NCI-H146 treated with DMSO at 0.1 percent for 48 hours (cell line): ENCODE measurements at regions not wholly inside any gene's neighbourhood (a gene's known extent, or its start where the extent isn't known, plus 50 kb on each side); places are given as distances from the start of the nearest gene placed in this dataset.

Experiments used
- DNase-seq: peaks from one replicate; lab custom pipeline; 2025; ENCODE audit not compliant: unreplicated experiment; lab: John Stamatoyannopoulos, UW

DNA sequence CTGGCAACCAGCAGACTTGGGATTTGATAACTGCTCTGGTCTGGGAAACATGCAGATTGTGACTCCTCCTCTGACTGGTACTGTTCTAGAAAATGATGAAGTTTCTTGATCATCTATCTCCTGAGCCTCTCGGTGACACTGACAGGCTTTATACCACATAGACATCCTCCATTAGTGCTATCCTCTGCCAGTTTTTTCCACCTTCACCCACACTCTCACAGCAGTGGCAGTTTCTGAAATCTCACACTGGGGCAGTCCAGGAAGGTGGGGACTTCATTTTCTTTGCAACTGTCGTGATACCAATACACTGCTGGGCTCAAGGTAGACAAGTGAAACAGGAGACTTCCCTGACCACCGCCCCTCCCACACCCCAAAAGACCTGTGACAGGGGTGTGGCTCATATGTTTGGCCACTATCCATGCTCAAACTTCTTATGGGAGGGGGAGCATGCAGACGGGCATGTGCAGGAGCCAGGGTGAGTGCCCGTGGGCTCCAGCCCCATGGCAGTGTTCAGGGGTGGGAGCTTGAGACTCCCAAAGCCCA is 66.3 kb upstream of the RMDN2 start:
- no peak for DNase-seq

DNA sequence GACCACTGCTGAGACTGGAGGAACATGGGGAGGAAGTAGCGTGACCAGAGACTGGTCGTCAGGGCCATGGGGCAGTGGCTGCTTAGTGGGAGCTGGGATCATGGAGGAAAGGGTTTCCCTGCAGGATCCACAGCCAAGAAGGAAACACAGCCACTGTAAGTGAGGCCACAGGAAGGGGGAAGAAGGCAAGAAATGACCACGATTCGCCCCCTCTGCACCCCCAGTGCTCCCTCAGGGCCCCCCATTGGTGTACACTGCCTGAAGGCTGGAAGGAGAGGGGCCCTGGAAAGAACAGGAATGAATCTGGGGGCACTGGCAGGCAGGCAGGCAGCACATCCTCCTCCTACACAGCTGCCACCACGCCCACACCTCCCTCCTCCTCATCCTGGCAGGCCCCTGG is 62.5 kb upstream of the RMDN2 start:
- DNase-seq = no peak

DNA sequence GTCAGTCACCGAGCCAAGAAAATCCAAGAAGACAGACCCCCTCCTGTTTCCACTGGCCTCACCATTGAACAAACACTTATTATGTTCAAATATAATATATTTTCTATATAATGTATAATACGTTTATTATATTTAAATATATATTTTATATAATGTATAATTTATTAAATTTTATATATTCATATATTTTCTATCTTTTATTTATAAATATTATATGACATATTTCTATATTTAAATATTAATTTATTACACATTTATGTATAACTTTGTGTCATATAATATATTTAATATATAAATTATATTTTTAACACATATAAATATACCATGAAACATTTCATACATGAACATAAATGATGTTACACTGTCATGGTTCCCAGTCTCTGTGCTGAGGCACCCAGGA is 60.9 kb upstream of the RMDN2 start:
- no peak for DNase-seq

DNA sequence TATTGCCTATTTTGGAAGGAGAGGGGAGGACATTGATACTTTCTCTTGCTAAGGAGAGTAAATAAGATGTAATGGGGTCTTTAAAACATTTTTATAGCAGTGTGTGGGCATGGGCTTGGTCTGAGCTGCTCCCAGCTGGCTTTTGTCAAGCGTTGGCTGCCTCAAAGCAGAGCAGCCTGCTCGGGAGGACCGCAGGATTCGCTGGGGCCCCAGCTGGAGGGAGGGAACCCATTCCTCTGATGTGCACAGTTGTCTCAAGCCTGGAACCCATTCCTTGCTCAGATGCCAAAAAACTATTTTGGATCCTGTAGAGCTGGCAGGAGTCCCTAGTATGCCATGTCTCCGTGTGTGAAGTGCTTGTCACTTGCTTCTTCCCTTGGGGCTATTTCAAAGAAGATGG is 59.4 kb upstream of the RMDN2 start:
- DNase-seq = no peak

DNA sequence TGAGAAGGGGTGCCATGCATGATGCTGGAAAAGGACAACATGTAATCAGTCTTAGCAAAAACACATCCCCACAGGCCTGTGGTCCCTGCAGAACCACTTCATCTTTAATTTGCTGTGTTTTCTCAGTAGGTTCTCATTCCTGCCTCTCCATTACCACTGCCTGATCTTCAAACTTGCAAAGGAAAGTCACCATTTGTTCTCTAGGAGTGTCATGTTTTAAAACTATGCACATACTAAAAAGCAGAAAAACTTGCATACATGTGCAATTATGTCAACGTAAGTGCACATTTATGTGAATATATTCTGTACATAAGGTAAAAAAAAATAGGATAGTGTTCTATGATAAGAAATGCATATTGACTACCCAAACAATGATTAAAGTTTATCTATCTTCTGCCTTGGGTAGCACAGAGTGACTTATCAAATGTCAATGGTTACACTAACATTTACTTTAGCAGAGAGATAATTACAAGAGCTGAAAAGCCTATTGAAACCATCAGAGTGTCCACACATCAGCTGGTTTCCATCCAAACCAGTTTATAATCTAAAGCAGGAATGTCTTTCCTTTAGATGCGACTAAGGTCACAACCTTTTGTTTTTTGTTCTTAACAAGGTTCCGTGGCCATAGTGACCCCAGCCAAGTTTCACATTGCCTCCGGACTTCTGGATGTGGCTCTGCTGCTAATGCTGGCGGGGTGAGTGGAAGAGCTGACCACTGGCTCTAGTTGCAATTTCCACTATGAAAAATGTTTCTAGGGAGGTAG is 58.7 kb upstream of the RMDN2 start:
- peak; percentile 60 for DNase-seq

DNA sequence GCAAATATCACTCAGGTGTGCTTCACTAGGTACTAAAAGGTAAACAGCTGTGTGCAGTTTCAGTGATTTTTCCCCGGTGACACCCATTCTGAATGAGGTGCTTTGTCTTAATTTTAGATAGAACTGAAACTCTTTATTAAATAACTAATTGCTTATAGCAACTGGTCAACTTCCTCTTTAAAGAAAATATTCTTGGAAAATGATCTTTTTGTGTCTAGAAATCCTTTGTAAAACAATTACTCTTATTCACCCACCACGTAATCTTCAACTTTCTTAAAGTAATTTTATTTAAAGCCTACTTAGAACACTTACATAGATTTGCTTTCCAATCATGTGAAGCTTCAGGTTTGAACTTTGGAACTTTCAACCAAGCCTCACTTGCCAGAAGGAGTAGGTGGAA is 57.9 kb upstream of the RMDN2 start:
- no peak for DNase-seq

DNA sequence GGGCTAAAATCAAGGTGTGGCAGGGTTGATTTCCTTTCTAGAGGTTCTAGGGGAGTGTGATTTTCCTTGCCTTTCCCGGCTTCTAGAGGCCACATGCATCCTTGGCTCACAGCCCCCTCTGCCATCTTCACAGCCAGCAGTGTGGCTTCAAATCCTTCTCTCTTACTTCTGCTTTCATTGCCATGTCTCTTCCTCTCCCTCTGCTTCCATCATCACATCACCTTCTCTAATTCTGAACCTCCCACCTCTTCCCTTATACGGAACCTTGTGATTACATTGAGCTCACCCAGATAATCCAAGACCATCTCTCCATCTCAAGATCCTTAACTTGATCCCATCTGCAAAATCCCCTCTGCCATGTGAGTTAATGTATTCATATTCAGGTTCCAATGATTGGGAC is 56.2 kb upstream of the RMDN2 start:
- DNase-seq = no peak

DNA sequence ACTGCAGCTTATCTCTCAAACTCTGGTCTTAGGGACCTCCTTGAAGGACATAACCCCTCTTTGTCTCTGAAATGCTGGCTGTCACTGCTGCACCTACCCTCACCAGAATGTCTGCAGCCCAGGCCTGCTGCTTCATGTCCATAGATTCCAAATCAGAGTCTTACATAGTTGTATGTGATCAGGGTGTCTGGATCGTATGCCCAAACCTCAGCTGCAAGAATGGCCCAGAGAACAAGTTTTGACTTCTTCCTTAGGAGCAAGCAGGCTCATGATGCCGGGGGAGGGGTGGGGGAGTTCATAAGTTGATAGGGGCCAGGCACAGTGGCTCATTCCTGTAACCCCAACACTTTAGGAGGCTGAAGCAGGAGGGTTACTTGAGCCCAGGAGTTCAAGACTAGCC is 55.8 kb upstream of the RMDN2 start:
- no peak for DNase-seq

DNA sequence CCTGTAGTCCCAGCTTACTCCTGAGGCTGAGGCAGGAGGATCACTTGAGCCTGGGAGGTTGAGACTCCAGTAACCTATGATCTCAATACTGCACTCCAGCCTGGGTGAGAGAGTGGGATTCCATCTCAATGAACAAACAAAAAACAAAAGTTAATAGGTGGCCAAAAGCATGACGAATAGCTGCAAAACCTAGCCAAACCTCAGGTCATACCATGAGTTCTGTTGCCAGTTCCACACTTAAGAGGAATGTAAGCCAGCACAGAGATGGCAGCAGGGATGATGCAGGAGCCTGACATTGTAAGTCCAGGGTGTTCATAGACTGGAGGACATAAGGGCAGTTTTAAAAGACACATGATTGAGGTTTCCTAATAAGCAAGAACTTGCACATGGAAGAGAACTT is 55.3 kb upstream of the RMDN2 start:
- DNase-seq = no peak

DNA sequence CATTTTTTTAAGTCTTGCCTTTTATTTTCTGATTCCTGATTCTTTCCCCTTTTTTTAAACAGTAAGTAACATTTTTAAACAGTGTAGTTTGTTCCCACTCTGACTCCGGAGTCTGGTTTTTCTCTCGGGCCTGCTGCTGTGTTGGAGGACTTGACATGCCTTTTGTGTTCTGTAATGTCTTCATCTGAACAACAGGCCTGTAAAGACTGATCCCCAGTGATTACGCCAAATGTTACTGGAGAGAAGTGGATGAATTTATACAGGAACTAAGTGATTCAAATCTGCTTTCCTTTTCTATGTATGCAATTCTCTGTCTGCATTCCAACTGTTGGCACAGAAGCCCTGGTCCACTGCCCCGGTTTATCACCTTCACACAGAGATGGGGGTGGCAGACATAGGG is 54.3 kb upstream of the RMDN2 start:
- DNase-seq = no peak

DNA sequence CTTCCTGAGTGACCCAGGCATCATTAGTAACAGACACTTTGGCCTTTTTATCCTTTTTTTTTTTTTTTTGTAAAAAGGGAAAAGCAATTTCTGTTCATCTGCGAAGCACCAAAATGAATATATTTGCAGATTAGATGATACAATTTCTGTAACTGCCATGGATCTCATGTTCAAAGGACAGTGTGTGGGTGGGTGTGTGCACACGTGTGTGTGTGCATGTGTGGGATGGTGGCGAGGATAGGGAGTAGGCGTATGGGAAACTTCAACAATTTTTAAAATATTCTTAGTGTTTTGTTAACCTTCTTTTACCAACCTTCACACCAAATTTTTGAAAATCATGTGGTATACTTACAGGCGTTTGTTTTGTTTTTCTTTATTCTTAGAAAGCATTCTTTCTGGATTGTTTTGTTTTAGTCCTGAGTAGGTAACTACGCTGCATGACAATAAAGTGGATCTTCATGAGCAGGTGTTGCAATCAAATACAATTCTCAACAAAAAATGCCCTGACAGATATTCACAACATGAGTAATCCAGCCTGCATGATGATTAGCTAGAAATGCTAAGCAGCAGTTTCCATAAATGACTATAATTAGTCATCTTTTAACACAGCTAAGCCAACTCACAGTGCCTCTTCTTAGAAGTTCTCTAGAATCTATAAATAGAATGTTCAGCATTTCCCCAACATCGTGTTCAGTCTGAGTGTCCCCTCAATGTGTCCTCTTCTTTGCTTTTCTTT is 53.5 kb upstream of the RMDN2 start:
- no peak for DNase-seq

DNA sequence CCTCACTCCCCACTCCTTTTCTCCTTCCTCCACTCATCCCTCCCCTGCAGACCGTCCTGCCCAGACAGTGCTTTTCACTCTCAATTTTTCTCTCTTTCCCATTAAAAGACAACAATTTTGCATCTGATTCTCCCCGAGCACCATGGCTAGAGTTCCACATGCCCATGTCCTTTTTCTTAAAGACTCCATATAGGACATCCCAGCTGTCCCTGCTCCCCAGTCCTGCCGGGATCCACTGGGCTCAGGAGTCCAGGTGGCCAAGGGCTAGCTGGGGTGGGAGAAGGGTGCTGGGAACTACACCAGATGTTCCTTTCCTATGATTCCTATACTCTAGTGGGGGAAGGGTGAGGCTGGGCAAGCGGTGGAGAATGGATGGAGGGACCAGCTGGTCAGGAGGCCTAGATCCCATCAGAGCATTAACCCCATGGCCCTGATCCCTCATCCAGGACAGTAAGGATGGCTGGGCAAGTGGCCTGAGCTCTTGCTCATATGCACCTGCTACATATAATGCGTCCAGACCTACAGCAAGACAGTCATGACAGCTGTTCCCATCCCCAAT is 52.8 kb upstream of the RMDN2 start:
- DNase-seq = no peak

DNA sequence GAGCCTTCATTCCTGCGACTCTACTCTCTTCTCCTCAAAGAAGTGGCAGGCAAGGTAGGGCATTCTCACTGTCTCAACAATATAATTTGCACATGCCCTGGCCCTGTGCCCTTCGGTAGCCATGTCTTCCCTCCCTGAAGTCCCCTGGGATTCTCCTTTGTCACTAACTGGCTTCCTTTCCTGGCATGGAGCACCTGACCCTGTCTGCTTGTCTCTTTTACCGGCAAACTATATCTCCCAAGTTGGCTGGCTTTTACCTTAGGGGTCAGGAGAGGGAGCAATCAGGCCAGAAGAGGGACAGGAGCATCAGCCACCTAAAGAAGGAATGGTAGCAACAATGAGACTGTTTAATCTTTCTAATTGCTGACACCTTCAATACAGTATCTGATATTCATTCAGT is 51.9 kb upstream of the RMDN2 start:
- no peak for DNase-seq

DNA sequence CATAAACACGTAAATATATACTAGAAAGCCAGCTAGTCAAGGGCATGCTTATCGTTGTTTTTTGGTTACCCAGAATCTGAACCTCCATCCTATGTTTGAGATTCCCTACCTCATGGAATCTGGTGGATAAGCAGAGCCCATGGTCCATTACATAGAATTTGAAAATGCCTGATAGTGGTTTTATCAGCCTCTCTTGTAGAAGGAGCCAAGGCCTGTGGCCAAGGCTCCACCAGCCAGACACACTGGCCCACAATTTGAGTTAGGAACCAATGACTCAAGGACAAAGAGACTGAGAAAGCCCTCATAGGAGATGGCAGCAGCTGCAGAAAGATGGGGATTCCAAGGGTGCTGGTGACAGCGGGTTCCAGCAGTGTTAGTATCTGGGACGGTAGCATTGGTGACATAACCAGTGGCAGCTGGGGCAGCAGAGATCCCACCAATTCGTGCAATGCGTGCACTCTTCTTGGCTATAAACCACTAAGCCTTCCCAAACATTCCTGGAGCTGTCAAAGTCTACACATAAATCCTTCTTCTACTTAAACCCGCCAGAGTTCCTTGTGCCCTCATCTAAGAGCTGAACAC is 51.2 kb upstream of the RMDN2 start:
- DNase-seq = no peak

DNA sequence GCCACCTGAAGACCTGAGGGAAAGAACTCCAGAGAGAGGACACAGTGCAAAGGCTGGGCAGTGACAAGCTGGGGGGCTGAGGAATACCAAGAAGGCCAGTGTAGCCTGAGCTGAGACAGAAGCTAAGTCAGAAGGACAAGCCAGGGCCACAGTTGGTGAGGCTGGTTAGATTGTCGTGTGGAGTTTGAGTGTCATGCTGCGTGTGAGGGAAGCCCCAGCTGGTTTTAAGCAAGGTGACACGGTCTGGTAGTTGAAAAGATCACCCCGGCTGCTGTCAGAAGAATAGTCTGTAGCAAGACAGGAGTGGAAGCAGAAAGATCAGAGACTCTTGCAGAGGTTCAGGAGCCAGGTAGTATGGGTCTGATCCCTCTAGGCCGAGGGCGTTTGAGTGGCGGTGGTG is 50.6 kb upstream of the RMDN2 start:
- DNase-seq = no peak
